Testis (tissue), 2 donors: ENCODE measurements at regions not wholly inside any gene's neighbourhood (a gene's known extent, or its start where the extent isn't known, plus 50 kb on each side); places are given as distances from the start of the nearest gene placed in this dataset.
A peak's percentile ranks its signal among the peaks of the same experiment; 100 is the strongest.

Experiments
- DNase-seq: peaks from one replicate; pipeline ENCODE4 v3.0.0-alpha.2; 2019
- H3K27ac ChIP-seq, 2 donors: fragments of 200-600 bp; sonication (generic); one replicate each; pipeline ENCODE4 v1.5.1; 2019
- H3K27me3 ChIP-seq: fragments of 200-600 bp; sonication (generic); one replicate; pipeline ENCODE4 v1.5.1; 2019
- H3K36me3 ChIP-seq: fragments of 200-600 bp; sonication (generic); one replicate; pipeline ENCODE4 v1.5.1; 2017; ENCODE audit warnings: low read depth; ENCODE audit errors: missing control alignments
- H3K4me1 ChIP-seq: fragments of 200-600 bp; sonication (generic); one replicate; pipeline ENCODE4 v1.5.1; 2019
- H3K4me3 ChIP-seq, 2 donors: fragments of 200-600 bp; sonication (generic); one replicate each; pipeline ENCODE4 v1.5.1; 2017 to 2019
- H3K9me3 ChIP-seq: fragments of 200-600 bp; sonication (generic); one replicate; pipeline ENCODE4 v1.5.1; 2017
- CTCF ChIP-seq, 3 experiments: fragments of 450-650 bp in 2 of 3; fragments of 200-600 bp in 1 of 3; sonication (generic) in 1 of 3; IDR thresholded peaks; one replicate each; pipeline ENCODE4 v1.5.1; 2016 to 2019; ENCODE audit warnings: antibody characterized with exemption in 3 of 3, mild to moderate bottlenecking in 2 of 3, moderate library complexity in 1 of 3
- POLR2A ChIP-seq: fragments of 450-650 bp; IDR thresholded peaks from one replicate; pipeline ENCODE4 v1.6.1; 2017; ENCODE audit warnings: antibody characterized with exemption, mild to moderate bottlenecking, moderate library complexity
- WGBS, 2 donors: methylation state at CpG; one replicate each; pipeline ENCODE4 v1.1.5; 2018; 5-methylcytosine and 5-hydroxymethylcytosine counted together
- intact Hi-C: fragments of 100-400 bp; cut with DNase I; formaldehyde crosslinking; loops from one replicate; pipeline ENCODE4 v1.15.1; 2023; ENCODE audit warnings: low total_unique reads

DNA sequence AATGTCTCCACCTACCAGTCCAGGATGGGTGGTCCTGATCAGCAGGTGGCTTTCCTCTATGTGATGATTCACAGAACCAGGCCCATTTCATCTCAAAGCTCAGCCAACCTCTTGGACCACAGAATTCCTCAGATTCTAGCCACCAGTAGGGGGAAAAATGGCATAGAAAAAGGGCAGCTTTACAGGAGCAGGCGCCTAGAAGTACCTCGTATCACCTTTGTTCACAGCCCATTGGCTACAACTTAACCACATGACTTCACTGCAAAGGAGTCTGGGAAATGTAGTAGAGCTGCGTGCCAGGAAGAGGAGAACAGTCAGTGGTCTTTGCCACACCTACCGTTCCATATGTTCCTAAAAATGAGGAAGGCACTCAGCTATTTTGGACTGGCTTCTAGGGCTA, 62.8 kb upstream of the DTNA start:
- Histone ChIP-seq H3K27ac (no peak overlapping the region), H3K4me3 (peak overlapping the region in 1 of 2 donors; percentile 23), H3K4me1 (peaks cover 8% of the 10 kb centered on the region), H3K9me3 (no peaks in the 10 kb centered on the region), H3K27me3 (no peaks in the 10 kb centered on the region), H3K36me3 (no peaks in the 10 kb centered on the region)
- DNase-seq, result peak; percentile 52
- WGBS, 2 donors, result 63 to 85% methylated on average over 4 of the region's 4 CpGs
- intact Hi-C loops, result no loop called here
- TF ChIP-seq CTCF (IDR thresholded peaks at IDR 0.05) (no peak), POLR2A (no peak)

DNA sequence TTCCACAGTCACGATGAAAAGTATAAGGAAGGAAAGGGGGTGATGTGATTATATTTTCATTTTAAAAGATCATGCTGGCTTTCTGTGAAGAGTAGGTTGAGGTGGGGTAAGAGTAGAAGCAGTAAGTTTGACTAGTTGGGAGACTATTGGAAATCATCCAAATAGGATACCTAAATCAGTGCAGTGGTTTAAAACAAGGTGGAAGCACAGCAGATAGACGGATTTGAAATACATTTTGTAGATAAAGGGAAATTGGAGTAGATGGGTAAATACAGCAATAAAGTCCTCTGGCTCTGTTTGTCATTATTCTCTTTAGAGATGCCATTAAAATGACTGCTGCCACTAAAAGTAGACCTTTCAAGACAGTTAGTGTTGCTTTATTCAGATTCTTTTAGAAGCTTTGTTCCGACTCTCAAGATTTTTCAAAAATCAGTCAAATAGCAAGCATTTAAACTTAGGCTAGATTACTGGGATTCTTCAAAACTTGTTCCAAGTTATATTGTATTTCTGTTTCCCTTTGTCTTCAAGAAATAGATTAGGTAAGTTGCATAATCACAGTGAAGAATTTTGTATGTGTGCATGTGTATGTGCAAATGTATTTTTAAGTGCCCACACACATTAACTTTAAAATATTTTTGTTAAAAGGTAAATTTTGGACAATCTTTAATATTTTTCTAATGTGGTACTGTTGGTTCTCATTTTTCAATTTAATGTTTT, 61.7 kb upstream of the DTNA start:
- Histone ChIP-seq H3K36me3 (no peaks in the 10 kb centered on the region), H3K27me3 (no peaks in the 10 kb centered on the region), H3K4me1 (peaks cover 8% of the 10 kb centered on the region), H3K9me3 (no peaks in the 10 kb centered on the region), H3K4me3 (no peak overlapping the region), H3K27ac (no peak overlapping the region)
- TF ChIP-seq POLR2A, result no peak
- no peak for TF ChIP-seq CTCF (IDR thresholded peaks at IDR 0.05)
- DNase-seq, result no peak
- 60 to 71% methylated on average over 3 of the region's 3 CpGs for WGBS, 2 donors
- intact Hi-C loops, result no loop called here

- Histone ChIP-seq H3K4me3 (no peak overlapping the region), H3K9me3 (no peaks in the 10 kb centered on the region), H3K36me3 (no peaks in the 10 kb centered on the region), H3K27ac (no peak overlapping the region), H3K4me1 (peaks cover 8% of the 10 kb centered on the region), H3K27me3 (no peaks in the 10 kb centered on the region)
- TF ChIP-seq CTCF (IDR thresholded peaks at IDR 0.05) (no peak), POLR2A (no peak)
- intact Hi-C loops, result no loop called here
- WGBS, 2 donors, result 17 to 27% methylated on average over 4 of the region's 4 CpGs
- DNase-seq, result no peak
Measured at GRCh38 chr18:34649080-34649479, 61.0 kb upstream of the DTNA start.

- Histone ChIP-seq H3K4me3 (no peak overlapping the region), H3K36me3 (no peaks in the 10 kb centered on the region), H3K4me1 (peaks cover 8% of the 10 kb centered on the region), H3K27ac (no peak overlapping the region), H3K27me3 (no peaks in the 10 kb centered on the region), H3K9me3 (no peaks in the 10 kb centered on the region)
- TF ChIP-seq CTCF (IDR thresholded peaks at IDR 0.05) (no peak), POLR2A (no peak)
- intact Hi-C loops, result no loop called here
- DNase-seq, result no peak
- WGBS, 2 donors, result 51% methylated on average over 5 of the region's 5 CpGs
Measured at GRCh38 chr18:34650121-34650545, 60.0 kb upstream of the DTNA start.
